ENCODE measurements at regions not wholly inside any gene's neighbourhood (a gene's known extent, or its start where the extent isn't known, plus 50 kb on each side); places are given as distances from the start of the nearest gene placed in this dataset.
"Not testable (repeated sequence)": the region's sequence is repeated elsewhere in the genome, so short reads cannot be mapped to it uniquely, and the experiment has no call there.

DNA sequence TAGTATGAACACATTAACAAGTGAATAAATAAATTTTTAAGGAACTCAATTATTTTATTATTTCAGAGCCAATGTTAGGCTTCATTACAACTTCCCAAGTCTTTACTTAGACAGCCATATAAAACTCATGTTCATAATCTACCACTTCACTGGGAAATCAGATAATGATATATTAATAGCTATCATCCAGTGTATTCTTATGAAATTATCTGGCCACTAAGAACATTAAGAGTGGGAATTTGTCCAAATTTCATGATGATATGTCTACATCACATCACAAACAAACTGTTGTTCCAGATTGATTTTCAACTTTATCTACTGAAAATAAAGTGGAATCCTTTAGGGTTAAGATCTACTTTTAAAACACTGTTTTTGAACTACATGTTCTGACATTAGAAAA, 668.6 kb downstream of the EFNA5 start:
- no peak for DNase-seq (ENCODE audit: low read depth)
- in situ Hi-C loops (cut with HindIII; ENCODE audit: low pct_unique_long_range_greater_than_20kb, low sequenced_read_pairs) = no loop called here

DNA sequence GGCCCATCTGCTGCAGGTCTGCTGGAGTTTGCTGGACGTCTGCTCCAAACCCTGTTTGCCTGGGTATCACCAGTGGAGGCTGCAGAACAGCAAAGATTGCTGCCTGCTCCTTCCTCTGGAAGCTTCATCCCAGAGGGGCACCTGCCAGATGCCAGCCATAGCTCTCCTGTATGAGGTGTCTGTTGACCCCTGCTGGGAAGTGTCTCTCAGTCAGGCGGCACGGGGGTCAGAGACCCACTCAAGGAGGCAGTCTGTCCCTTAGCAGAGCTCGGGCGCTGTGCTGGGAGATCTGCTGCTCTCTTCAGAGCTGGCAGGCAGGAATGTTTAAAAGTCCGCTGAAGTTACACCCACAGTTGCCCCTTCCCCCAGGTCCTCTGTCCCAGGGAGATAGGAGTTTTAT, 671.2 kb downstream of the EFNA5 start:
- in situ Hi-C loops (cut with HindIII; ENCODE audit: low pct_unique_long_range_greater_than_20kb, low sequenced_read_pairs); DNase-seq (ENCODE audit: low read depth): not testable (repeated sequence)

DNA sequence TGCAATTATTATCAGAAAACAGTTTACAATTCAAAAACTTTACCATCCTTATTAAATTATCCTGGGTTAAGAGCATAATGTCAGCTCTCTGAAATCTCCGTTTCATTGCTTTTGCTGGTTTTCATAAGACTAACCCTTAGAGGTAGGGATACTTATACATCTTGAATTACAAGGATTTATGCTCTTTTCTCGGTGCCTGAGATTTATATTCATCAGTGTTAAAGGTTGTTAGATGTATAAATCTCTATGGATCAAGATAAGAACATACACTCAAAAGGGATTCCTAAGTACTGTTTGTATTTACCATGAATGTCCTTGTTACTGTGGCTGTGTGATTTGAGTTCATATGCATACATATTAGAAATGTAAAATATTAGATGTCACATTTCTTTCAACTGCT, 684.7 kb downstream of the EFNA5 start:
- no peak for DNase-seq (ENCODE audit: low read depth)
- in situ Hi-C loops (cut with HindIII; ENCODE audit: low pct_unique_long_range_greater_than_20kb, low sequenced_read_pairs) = no loop called here

DNA sequence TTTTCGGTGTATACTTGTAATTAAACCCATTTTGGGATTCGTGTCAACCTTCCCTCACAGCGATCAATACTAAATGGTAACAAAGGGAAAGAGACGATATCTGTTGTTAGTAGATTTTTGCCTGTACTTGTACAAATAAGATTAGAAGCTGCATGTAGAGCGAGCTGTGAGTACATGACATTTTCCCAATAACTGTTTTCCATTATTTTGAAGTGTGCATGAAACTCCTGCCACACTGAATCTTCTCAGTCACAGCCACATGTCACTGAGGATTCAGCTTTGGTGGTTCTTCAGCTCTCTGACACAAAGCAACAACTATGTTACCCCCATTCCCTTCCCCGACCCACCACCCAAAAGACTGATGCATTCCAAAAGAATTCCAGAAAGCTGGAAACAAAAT, 685.6 kb downstream of the EFNA5 start:
- DNase-seq (ENCODE audit: low read depth) = no peak
- in situ Hi-C loops (cut with HindIII; ENCODE audit: low pct_unique_long_range_greater_than_20kb, low sequenced_read_pairs) = no loop called here

DNA sequence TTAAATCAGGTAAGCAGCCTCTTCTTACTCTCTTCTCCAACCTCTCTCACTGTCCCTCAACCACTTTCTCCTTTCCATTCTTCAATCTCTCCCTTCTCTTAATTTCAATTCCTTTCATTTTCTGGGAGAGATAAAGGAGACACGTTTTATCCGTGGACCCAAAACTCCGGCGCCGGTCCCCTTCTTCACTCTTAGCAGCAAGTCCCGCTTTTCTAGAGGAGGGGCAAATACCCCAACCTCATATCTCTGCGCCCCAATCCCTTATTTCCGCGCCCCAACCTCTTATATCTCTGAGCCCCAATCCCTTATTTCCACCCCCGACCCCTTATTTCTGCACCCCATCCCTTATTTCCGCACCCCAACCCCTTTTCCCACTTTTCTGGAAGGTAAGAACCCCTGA, 691.6 kb downstream of the EFNA5 start:
- in situ Hi-C loops (cut with HindIII; ENCODE audit: low pct_unique_long_range_greater_than_20kb, low sequenced_read_pairs); DNase-seq (ENCODE audit: low read depth): not testable (repeated sequence)

DNA sequence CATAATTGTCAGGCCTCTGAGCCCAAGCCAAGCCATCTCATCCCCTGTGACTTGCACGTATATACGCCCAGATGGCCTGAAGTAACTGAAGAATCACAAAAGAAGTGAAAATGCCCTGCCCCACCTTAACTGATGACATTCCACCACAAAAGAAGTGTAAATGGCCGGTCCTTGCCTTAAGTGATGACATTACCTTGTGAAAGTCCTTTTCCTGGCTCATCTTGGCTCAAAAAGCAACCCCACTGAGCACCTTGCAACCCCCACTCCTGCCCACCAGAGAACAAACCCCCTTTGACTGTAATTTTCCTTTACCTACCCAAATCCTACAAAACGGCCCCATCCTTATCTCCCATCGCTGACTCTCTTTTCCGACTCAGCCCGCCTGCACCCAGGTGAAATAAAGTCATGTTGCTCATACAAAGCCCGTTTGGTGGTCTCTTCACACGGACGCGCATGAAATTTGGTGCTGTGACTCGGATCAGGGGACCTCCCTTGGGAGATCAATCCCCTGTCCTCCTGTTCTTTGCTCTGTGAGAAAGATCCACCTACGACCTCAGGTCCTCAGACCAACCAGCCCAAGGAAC, 692.1 kb downstream of the EFNA5 start:
- DNase-seq (ENCODE audit: low read depth); in situ Hi-C loops (cut with HindIII; ENCODE audit: low pct_unique_long_range_greater_than_20kb, low sequenced_read_pairs): not testable (repeated sequence)

DNA sequence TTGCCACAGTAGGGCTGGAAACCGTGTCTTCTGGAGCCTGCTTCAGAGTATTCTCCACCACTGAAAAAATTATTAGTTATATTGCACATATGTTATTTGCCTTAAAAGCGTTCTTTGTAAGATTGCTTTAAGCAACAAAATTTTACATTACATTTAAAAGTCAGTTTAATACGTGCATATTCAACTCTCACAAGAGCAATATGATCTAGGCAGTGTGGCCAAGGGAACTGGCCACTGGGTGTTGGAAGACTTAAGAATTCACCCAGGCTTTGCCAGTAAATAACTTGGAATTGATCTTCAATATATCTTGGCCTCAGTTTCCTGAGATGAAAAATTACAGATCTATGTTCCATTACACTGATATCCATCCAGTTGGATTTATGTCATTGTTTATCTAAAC, 694.4 kb downstream of the EFNA5 start:
- in situ Hi-C loops (cut with HindIII; ENCODE audit: low pct_unique_long_range_greater_than_20kb, low sequenced_read_pairs) = no loop called here
- no peak for DNase-seq (ENCODE audit: low read depth)

DNA sequence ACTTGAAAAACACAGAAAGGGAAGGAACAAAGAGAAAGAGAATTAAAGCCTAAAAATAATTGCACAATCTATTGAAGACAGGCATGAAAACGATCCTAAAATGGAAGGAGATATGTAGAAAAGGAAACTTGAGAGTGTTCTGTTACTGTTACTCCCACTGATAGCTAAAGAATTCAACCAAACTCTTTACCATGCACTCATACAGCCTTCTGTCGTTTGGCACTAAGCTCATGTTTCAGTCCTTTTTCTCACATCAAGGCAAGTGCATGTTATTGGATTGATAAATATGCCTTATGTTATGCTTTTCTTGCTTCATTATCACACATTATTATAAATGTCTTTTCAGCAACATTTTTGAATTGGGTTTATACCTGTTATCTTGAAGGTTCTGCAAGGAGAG, 696.5 kb downstream of the EFNA5 start:
- no peak for DNase-seq (ENCODE audit: low read depth)
- in situ Hi-C loops (cut with HindIII; ENCODE audit: low pct_unique_long_range_greater_than_20kb, low sequenced_read_pairs) = no loop called here

DNA sequence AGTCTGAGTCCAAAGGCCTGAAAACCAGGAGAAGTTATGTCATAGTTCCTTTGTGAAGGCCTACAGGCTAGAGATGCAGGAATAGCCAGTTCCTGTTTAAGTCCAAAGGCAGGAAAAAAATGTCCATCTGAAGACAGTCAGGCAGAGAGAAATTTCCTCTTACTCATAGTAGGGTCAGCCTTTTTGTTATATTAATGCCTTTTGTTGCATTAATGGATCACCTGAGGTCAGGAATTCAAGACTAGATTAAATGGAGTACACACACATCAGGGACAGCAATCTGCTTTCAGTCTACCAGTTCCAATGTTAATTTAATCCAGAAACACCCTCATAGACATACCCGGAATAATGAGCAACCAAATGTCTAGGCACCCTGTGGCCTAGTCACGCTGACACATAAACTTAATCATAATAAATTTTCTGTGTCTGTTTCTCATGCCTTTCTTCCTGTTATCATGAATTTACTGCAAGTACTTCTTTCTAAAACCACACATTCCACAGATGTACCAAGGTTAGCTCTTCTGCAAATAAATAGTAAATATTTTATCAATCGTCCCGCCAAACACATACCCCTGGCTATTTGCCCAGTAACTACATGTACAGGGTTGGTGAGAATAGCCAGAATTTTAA, 703.9 kb downstream of the EFNA5 start:
- in situ Hi-C loops (cut with HindIII; ENCODE audit: low pct_unique_long_range_greater_than_20kb, low sequenced_read_pairs) = no loop called here
- DNase-seq (ENCODE audit: low read depth) = peak; percentile 80

DNA sequence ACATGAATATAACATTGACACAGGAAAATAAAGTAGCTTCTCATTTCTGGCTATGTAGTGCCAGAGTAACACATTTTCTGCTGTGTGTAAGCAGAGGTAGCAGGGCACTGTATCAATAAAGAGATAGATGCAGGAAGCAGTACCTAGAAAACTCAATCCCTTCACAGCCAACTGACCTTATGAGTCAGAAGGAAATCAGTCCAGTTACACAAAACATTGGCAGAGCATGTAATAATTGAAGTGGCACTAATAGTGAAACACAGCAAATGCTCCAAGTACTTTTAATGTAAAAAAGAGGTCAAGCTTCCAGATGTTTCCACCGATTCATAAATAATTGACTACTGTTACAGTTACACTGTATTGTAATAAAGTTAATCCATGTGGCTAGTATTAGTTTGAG, 706.6 kb downstream of the EFNA5 start:
- DNase-seq (ENCODE audit: low read depth) = peak; percentile 63
- in situ Hi-C loops (cut with HindIII; ENCODE audit: low pct_unique_long_range_greater_than_20kb, low sequenced_read_pairs) = no loop called here

DNA sequence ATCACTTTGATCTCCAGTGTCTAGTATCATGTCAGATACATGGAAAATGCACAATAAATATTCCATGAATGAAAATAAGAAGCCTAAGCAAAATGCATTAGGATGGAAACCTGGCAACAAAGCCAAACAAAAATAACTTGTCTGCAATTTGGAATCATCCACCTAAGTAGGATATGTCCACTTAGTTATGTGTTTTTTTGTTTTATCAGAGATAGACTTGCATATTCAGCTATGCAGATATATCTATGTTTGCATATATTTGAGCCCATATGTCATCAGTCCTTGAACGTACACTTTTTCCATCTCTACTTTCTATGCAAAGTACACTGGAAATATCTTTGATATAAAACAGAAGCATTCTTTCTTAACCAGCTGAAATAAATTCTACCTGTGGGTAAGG, 707.1 kb downstream of the EFNA5 start:
- in situ Hi-C loops (cut with HindIII; ENCODE audit: low pct_unique_long_range_greater_than_20kb, low sequenced_read_pairs) = no loop called here
- DNase-seq (ENCODE audit: low read depth) = no peak

DNA sequence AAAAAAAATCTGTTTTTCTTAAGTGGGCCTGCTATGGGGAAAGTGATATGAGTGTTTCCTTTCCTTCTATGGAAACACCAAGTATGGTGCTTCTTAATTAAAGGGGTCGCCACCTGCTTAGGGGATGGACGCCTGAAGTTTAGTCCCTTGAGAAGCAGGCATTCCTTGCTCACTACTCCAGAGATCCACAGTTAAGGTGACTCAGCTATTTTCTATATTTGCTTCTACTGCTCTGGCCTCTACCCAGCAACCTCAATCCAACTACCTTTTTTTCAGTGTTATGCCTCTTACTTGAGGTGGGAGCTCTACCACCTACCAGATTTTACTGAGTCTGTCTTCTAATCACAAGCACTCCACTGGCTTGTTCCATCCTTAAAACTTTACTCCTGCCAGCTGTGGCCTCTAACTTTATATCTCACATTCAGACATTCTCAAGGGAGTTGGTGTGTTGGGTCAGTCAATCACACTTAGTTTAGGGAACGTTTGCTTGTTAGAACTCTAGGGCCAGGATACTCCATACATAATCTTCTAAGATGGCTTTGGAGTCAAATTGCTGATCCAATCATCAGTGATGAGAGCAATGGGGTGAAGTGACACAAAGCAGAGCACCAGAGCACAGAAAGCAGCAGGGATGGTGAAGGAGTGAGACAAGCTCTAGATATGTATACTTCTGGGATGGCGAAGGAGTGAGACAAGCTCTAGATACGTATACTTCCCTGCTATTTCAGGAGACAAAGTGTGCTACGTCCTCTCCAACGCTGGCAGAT, 708.1 kb downstream of the EFNA5 start:
- no peak for DNase-seq (ENCODE audit: low read depth)
- in situ Hi-C loops (cut with HindIII; ENCODE audit: low pct_unique_long_range_greater_than_20kb, low sequenced_read_pairs) = no loop called here

DNA sequence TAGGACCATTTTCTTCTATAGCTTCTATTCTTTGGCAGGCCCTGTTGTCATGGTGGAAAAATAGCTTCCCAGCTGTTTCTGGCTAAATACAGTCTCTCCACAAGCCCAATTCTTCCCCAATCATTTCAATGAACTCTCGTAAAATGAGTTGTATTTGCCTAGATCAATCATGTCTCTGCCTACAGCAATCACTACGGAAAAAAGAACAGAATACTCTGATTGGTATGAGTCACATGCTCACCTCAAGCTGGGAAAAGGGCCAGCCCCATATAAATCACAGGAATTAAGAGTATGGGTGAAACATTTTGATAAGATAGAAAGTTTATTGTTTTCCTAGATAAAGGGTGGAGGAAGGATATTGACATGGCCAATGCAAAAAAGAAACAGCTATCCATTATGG, 711.4 kb downstream of the EFNA5 start:
- in situ Hi-C loops (cut with HindIII; ENCODE audit: low pct_unique_long_range_greater_than_20kb, low sequenced_read_pairs) = no loop called here
- DNase-seq (ENCODE audit: low read depth) = peak; percentile 38

DNA sequence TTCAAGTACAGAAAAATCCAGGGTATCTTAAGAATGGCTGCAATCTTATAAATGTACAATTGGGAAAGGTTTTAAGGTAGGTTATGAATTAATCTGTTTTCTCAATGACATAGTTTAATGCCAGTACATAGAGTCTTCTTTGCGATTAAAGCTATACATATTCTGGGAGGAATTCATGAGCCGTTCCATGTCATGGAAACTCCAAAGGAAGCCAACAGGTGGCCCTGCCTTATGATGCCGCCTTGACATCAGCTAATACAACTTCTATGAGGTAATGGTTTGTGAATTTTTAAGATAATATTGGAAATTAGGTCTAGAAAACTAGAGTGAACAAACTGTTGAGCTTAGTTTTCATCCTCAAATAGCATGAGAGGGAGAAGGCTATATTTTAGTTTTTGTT, 713.4 kb downstream of the EFNA5 start:
- in situ Hi-C loops (cut with HindIII; ENCODE audit: low pct_unique_long_range_greater_than_20kb, low sequenced_read_pairs) = no loop called here
- no peak for DNase-seq (ENCODE audit: low read depth)

DNA sequence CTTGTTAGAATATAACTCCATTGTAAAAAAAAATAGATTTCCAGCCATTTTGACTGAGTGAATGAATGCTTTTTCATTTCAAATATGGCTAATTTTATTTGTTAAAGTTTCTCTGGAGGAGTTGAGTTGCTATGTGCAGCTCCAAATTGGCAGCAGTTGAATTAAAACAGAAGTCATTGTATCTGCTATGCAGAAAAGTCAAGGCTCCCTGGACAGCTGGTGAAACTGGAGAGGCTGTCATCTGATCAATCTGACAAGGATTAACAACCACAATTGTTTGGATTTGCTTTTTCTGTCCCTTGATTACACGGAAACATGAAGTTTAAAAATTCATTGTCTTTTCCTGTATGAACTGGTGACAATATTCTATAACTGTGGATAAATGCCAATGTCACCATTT, 713.9 kb downstream of the EFNA5 start:
- no peak for DNase-seq (ENCODE audit: low read depth)
- in situ Hi-C loops (cut with HindIII; ENCODE audit: low pct_unique_long_range_greater_than_20kb, low sequenced_read_pairs) = no loop called here

DNA sequence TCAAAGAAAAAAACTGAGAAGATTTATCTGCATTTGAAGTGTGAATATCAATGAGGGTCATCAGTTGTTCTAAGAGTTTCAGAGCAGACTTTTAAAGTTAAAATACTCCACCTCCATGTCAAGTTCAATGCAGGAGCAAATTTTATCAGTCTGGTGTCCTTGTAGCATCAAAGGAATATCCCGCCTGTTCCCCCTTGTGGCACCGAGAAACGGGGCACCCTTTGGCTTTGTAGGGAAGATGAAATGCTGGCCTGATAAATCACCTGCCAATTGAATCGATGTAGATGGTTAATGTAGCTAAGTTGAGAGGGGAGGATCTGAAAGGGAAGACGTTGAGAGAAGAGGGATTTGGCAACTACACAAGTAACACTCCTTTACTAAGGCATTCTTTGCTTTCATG, 714.5 kb downstream of the EFNA5 start:
- no peak for DNase-seq (ENCODE audit: low read depth)
- in situ Hi-C loops (cut with HindIII; ENCODE audit: low pct_unique_long_range_greater_than_20kb, low sequenced_read_pairs) = no loop called here

DNA sequence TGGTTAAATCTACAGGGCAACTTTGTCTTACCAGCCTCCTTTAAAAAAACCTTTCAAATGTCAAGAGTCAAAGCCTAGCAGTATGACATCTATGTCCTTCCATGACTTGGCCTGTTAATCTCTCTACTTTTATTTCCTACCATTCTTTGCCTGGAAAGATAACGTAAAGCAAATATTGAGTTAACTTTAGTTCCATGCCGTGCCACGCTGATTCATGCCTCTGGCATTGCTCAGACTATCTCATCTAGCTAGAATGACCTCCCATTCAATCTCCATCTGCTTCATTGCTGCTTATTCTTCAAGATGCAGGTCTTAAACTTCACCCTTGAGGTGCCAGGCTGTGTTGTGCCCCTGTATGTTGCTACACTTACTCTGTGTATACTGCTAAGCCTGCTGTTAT, 729.8 kb downstream of the EFNA5 start:
- DNase-seq (ENCODE audit: low read depth) = peak; percentile 47
- in situ Hi-C loops (cut with HindIII; ENCODE audit: low pct_unique_long_range_greater_than_20kb, low sequenced_read_pairs) = no loop called here

DNA sequence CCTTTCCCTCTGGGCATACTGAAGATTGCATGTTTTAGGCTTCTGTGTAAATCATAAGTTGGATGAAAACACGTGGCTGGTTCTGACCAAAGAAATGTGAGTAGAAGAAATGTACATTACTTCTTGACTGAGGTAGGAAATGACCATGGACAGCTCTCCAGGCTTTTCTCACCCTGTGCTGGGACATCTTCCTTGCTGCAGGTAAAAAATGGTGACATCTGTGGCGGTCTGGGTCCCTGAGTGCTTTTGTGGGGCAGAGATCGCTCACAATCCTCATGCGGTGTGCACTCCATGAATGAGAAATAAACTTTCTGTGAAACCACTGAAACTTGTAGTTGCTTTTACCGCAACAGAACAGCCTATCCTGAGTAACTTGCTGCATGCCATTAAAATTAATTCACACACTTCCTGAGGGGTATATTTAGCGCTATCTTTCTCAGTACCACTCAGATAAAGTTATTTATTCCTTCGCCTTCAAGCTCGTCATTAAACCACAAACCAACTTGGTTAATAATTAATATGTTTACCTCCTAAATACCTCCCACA, 730.4 kb downstream of the EFNA5 start:
- in situ Hi-C loops (cut with HindIII; ENCODE audit: low pct_unique_long_range_greater_than_20kb, low sequenced_read_pairs) = no loop called here
- peak; percentile 12 for DNase-seq (ENCODE audit: low read depth)

DNA sequence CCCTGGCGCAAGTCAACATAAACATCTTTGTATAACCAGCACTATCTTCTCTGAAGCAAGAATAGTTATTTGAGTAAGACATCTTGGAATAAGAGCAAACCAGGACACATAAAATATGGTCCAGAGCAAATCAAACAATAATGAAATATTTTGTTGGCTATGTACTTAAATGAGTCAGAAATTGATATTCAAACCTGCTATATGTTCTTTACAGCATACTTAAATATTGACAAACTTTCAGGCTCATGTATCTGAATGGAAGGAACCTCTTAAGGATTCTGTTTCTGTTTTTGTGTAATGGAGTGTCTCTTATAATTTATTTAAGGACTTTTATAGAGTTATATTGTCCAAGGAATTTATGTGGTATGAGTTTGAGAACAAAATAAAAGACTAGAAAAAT, 747.3 kb downstream of the EFNA5 start:
- no peak for DNase-seq (ENCODE audit: low read depth)
- in situ Hi-C loops (cut with HindIII; ENCODE audit: low pct_unique_long_range_greater_than_20kb, low sequenced_read_pairs) = no loop called here

Measured in Caki2 (cell line).